HG02970 (cell line): ENCODE measurements at regions not wholly inside any gene's neighbourhood (a gene's known extent, or its start where the extent isn't known, plus 50 kb on each side); places are given as distances from the start of the nearest gene placed in this dataset.

Experiments used
- ATAC-seq: cut with Tn5 transposase; IDR thresholded peaks from one replicate; pipeline ENCODE4 v1.9.1; 2021; ENCODE audit warnings: mild to moderate bottlenecking, moderate library complexity, moderate number of reproducible peaks; ENCODE audit not compliant: unreplicated experiment, low FRiP score

- no peak for ATAC-seq
Measured at GRCh38 chr11:86124251-86125233, 55.7 kb upstream of the PICALM start.

DNA sequence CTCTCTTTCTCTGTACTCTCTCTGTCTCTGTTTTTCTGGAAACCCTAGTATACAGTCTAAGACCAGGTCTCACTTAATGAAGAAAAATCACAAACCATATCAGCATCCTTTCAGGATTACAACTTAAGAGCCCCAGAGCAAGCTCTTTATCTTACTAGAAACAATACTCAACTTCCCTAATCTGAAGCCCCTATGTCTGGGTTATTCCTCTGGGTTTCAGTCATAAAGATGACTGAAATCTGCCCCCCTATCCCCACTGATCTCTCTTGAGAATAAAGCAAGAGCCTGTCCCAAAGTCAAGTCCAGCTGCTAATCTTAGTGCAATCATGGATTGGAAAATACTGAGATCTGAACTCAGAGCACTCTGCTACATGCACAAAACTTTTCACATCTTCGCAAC is 53.9 kb upstream of the PICALM start:
- ATAC-seq: no peak

DNA sequence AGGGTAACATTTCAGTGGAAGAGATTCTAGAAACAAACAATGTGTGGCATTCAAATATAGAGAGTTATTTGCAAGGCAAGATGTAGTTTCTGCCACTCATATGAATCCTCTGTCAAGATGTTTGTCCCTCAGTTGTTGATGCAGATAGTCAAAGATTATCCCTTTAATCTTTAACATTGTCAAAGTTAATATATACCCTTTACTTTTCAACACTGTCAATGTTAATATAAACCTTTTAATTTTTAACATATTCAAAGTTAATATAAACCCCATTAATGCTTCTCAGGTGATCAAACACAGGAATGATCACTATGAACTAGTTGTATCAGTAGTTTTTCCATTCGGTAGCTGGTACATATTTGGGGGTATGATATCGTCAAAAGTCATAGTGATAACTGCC is 51.9 kb upstream of the PICALM start:
- ATAC-seq: no peak

GRCh38 chr11:86119906-86120305 is 51.0 kb upstream of the PICALM start:
- ATAC-seq: no peak

DNA sequence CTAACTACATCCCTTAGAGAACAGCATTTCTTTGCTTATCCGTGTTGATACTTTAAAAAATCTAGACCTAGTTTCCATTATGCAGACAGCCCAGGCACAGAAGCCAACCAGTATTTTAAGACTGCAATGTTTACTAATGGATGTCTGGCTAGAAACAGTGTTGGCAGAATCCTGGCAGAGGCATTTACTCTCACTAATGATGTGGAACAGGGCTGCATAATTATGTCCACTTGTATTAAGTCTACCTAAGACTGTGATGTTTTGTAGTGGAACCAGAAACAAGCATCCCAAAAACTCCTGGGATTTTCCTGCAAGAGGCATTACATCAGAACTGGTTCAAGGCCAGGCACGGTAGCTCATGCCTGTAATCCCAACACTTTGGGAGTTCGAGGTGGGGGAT is 50.2 kb upstream of the PICALM start:
- ATAC-seq: no peak
